ENCODE measurements at regions not wholly inside any gene's neighbourhood (a gene's known extent, or its start where the extent isn't known, plus 50 kb on each side); places are given as distances from the start of the nearest gene placed in this dataset.
"Not testable (repeated sequence)": the region's sequence is repeated elsewhere in the genome, so short reads cannot be mapped to it uniquely, and the experiment has no call there.

DNA sequence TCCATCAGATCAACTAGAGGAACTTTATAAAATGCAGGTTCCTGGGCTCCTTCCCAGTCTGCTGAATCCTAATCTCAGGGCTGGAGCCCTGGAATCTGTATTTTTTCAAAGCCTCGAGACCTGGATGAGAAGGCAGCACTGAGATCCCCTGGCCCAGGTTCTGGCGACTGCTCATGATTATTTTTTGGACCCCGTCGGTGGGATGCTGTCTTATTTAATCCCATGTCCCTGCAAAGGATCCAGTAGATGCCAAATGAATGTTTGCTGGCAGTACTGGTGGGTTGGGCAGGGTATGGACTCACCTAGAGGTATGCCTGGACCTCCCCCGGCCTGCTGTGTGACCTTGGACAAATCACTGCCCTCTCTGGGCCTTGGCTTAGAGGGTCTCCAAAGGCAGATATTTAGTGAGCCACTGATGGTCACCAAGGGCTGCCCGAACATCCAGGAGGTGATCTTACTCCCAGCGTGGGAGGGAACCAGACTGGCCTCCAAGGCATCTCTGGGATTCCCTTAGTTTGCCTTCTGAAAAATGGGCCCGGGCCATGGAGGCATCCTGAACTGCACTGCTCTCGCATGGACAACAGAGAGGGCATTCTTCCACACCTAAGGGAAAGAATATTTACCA, 91.6 kb upstream of the RUNX3 start:
- no peak for DNase-seq (ENCODE audit: low read depth)

DNA sequence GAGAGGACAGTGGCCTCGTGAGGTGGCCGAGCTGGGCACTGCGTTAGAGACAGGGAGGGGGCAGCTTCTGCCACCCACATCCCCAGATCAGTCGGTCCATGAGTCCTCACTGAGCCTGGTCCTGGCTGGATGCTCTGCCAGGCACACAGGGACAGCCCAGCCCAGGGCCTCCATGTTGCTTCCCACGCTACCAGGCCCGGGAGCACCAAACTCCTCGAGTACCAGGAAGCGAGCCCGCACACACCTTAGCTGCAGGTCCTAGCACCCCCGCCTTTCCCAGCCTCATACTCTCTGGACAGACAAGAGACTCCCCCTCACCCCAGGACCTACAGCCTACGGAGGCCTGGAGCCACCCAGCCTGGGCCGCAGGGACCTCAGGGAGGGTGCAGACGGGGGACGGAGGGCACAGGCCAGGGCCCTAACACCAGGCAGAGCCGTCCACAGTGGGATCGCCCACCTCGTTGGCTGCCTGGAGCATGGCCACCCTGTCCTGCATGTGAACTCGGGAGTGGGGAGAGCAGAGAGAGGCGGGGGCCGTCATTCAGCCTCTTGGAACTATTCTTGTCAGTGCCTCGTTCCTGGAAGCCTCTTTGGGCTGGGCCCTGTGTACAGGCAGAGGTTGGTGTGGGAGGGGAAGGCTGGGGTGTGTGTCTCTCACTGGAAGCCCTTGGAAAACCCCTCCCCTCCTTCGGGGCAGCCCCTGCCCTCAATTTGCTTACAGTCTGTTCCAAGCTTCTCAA, 90.9 kb upstream of the RUNX3 start:
- no peak for DNase-seq (ENCODE audit: low read depth)

DNA sequence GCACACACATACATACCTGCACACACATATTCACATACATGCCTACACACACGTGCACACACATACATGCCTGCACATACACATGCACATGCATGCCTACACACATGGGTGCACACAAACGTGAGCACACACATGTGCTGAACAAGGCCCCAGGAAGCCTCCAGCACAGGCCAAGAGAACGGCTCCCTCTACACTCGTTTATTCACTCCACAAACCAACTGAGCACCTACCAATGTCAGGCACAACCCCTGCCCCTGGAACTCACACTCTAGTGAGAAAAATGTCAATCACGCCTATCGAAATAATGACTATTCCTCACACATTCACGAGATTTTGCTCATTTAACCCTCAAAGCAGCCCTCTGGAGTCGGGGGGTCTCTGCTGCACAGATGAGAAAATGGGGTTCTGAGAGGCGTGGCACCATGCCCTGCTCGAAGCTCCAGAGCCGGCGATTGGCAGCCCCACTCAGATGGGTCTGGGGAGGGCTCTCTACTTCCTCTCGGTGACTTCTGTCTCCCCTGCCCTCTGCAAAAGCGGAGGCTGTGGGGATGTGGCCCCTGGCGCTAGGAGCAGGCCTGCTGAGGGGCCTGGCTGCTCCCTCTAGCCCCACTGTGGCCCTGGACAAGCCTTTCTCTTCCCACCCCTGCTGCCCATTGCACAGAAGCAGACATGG, 90.2 kb upstream of the RUNX3 start:
- no peak for DNase-seq (ENCODE audit: low read depth)

DNA sequence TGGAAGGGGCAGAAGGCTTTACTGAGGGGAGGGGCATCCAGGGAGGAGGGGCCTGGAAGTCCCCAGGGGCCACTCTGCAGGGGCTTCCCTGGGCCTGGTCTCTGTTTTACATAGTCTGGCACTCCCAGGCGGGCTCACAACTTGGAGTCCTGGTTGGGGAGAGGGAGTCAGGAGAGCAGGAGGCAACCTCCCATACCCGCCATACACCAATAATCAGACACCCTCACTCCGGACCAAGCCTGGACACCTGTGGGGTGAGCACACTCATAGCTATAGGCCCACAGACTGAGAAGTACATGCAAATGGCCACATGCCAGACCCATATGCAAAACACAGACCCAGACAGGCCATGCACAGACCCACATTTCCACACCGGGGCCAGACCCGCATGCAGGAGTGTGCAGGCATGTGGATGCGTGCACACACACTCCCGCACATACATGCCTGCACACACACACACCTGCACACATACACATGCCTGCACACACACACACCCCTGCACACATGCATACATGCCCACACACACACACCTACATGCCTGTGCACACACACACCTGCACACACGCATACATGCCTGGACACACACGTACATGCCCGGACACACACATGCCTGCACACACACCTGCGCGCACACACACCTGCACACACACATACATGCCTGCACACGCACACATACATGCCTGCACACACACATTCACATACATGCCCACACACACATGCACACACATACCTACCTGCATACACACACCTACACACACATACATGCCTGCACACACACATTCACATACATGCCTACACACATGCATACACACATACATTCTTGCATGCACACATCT, 89.5 kb upstream of the RUNX3 start:
- no peak for DNase-seq (ENCODE audit: low read depth)

DNA sequence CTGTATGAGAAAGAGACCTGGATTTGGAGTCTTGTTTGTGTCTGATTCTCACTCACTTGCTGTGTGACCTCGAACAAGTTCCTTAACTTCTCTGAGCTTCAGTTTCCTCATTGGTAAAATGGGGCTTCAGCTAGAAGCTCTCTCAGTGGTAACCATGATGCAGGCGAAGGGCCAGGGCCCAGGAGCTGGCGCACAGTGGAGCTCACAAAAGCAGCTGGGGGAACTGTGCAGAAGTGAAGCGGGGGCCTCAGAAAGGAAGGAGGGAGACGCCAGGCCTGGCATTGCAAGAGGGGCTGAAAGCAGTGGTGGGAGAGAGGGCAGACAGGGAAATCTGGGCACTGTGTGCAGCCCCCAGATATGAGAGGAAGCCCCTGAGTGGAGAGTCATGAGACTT, 88.9 kb upstream of the RUNX3 start:
- DNase-seq (ENCODE audit: low read depth) = no peak

DNA sequence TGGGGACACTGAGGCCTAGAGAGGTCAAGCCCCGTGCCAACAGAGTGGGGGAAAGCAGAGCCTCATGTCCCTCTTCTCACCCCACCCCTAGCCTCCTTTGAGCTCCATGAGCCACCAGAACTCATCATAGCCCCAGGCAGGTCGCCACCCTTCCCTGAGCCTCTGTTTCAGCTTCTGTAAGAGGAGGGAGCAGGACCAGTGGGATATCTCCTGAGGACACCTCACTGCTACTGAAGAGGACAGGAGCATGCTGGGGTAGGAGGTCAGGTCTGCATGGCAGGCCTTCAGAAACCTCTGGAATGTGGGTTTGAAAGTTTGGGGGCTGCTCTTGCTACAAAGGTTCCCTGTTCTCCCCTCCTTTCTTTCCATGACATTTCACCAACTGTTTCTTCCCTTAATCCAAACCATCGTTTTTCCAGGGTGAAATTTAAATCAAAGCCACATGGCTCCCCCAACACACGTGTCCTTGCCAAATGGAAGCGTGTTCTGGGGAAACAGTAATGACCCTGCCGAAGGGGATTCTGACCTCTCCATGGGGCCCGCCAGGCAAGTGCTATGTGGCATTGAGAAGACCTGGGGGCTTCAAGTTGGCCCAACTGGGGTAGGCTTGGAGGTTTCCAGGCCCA, 88.1 kb upstream of the RUNX3 start:
- no peak for DNase-seq (ENCODE audit: low read depth)

DNA sequence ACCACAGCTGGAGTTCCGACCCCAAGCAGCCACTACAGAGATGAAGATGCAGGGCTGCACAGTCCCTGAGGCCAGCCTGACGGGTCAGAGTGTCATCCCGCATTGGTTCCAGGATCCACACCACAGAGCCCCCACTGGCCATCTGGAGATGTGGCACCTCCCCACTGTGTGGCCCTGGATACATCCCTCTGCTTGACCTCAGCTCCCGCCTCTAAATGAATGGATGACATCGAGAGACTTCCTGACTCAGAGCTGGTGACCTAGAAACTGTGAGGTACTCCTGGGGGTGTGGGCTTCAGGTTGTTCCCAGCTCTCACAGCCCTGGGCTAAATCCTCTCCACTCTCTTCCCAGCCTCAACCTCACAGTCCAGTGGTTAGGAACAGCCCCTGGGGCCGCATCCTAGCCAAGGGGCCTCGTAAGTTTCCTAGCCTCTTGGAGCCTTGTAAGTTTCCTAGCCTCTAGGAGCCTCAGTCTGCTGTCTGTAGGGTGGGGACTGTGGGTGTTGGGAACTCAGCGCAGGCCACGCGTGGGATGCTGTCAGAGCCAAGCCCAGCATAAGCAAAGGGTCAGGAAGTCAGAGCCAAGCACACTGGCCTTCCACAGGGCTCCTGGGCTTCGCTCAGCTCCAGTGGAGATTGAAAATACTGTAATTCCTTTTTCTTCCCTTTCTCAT, 87.5 kb upstream of the RUNX3 start:
- no peak for DNase-seq (ENCODE audit: low read depth)

DNA sequence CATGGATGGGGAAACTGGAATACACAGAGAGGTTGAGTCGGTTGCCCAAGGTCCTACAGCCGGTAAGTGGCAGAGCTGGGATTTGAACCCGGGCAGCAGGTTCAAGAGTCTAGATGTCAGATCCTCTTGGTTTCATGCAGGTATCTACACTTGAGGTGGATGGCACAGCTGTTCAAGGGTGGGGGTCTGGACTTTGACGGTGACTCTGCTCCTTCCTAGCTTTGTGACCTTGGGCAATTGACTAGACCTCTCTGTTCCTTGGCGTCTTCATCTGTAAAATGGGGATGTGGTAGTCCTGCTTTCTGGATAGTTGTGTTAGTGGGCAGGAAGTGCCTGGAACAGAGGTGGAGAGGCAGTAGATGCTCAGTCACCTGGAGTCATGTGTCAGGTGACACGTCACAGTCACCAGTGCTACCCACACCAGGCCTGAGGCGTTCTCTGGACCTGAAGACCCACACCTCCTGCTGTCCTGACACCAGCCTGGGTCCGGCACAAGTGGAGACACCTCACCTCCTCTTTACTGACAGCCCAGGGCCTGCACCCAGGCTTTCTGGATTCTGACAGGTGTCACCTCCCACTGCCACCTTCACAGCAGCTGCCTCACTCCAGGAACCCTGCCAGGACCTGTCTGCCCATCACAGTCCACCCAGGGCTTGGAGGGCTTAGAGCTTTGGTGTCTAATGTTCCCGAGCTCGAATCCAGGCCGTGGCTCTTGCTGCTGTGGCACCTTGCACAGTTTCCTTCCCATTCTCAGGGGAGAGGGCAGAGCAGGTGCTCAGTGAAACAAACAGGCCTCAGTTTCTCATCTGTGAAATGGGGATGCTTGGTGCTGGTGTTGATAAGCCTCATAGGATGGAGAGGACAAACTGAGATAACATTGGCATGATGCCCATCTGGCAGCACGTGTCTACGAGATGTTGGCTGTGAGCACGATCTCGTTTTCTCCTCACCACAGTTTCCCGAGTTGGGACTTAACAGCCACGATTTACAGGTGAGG, 83.2 kb upstream of the RUNX3 start:
- no peak for DNase-seq (ENCODE audit: low read depth)

DNA sequence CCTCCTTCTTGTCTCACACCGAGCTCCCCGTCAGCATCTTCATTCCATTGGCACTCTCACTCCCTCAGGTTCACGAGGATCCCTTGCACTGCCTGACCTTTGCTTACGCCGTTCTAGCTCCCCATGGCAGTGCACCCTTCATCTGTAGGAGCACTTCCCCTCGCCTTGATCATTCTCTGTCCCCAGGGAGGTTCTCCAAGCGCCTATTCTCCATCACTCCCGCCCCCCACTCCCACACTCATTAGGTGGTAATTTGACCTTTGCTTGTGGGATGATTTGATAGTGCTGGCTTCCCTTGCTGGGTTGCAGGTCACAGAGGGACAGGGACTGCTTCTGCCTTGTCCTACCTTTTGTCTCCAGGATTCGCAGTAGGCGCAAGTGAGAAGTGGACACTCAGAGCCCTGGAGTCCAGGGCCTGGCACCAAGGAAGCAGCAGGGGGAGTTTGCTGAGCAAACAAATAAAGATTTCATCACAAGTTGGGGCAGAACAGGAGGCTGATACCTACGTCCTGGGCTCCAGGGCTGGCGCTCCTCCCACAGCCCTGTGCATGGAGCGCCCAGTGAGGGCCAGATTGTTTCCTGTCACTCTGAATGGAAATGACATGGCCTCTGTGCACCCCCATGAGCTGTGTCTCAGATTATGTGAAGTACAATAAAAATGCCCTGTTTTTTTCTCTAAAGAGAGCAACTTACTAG, 82.0 kb upstream of the RUNX3 start:
- no peak for DNase-seq (ENCODE audit: low read depth)

DNA sequence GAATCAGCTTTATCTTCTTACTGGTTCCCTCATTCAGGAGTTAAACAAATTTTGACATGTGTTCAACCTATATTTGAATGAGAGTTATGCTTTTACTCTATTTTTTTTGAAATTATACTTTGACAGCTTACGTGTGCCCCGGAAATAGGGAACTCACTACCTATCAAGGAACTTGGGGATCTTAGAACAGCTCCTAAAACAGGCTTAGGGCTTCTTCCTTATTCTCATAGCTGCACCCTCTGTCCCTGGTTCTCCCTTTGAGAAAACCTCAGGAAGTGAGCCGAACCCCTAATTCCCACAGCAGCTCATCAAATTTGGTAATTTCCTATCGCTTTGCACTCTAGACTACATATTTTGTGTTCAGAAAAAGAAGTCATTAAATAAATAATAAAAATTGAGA, 81.2 kb upstream of the RUNX3 start:
- no peak for DNase-seq (ENCODE audit: low read depth)

DNA sequence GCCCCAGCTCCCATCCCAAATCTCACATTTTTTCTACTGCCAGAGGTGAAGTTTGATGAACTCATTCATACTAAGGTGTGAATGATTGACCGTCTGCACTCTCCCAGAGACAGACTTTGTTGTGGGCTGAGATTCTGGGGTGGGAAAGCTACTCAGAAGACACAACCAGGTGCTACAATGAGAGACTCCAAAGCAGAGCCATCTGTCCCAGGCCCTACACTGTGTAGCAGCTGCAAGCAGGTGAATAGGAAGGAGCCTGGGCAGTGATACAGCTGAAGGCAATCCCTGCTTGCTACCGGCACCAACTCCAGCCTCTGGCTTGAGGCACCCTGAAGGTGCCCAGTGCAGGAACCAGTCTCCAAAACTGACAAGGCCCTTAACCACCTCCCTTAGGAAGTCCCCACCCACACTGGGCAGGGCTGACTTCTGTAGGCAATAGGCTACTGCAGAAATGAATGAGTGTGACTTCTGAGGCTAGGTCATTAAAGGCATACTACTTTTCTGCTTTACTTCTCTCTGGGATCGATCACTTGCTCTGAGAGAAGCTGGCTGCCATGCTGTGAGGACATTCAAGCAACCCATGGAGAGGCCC, 79.7 kb upstream of the RUNX3 start:
- DNase-seq (ENCODE audit: low read depth) = no peak

DNA sequence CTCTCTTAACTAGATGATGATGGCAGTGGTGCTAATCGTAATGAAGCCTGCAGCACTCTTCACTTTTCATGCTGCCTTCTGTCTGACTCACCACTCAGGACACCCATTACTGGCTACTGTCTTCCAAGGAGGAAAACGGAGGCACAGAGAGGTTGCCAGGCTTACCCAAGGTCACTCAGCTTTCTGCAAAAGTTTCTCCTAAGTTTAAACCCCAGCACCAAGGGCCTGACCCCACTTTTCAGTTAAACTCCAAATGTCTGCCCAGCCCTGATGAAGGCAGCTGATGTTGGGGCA, 78.1 kb upstream of the RUNX3 start:
- DNase-seq (ENCODE audit: low read depth) = no peak

DNA sequence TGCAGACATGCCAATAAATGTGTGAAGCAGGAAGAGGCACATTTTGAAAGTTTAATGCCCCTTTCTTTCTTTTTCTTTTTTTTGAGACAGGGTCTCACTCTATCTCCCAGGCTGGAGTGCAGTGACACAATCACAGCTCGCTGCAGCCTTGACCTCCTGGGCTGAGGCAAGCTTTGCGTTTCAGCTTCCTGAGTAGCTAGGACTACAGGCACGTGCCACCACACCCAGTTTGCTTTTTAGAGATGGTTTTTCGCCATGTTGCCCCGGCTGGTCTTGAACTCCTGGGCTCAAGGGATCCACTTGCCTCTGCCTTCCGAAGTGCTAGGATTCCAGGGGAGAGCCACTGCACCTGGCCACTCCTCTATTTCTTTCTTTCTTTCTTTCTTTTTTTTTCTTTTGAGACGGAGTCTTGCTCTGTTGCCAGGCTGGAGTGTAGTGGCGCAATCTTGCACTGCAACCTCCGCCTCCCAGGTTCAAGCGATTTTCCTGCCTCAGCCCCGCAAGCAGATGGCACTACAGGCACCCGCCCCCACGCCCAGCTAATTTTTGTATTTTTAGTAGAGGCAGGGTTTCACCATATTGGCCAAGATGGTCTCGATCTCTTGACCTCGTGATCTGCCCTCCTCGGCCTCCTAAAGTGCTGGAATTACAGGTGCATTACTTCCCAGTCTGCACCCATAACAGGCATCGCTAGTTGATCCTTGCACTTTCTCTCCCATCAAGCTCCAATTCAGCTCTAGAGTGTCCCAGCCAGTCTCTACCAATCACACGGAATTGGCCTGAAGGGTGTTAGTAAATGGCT, 77.5 kb upstream of the RUNX3 start:
- not testable (repeated sequence) for DNase-seq (ENCODE audit: low read depth)

DNA sequence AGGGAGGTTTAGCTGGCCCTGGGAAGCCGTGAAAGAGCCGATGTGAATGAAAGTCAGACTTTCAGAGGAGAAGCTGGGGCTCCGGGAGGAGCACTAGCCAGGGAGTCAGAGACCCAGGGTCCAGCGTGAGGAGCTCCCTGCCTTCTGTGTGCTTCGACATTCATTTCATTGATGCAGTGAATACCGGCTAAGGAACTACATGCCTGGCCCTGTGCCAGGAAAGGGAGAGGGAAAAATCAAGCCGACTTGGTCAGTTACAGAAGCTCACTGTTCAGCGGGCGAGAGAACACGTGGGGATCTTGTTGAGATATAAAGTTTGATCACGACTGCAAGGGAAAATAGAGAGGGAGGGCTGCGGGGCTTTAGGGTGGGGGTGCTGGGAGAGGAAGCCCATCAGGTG, 76.7 kb upstream of the RUNX3 start:
- DNase-seq (ENCODE audit: low read depth) = no peak

DNA sequence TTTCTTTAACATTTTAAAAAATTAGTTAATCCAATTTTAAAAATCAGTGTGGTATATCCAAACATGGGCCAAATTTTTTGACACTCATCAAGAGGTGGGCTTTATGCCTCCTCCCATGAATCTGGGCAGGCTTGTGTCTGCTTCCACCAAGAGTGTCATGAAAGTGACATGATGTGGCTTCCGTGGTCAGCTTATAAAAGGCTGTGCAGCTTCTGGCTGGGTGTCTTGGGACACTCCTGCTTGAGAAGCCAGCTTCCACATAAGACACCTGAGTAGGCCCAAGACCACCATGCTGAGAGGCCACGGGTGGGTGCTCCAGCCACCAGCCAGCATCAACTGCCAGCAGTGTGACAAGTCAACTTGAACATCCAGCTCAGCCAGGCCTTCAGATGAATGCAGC, 74.3 kb upstream of the RUNX3 start:
- no peak for DNase-seq (ENCODE audit: low read depth)

DNA sequence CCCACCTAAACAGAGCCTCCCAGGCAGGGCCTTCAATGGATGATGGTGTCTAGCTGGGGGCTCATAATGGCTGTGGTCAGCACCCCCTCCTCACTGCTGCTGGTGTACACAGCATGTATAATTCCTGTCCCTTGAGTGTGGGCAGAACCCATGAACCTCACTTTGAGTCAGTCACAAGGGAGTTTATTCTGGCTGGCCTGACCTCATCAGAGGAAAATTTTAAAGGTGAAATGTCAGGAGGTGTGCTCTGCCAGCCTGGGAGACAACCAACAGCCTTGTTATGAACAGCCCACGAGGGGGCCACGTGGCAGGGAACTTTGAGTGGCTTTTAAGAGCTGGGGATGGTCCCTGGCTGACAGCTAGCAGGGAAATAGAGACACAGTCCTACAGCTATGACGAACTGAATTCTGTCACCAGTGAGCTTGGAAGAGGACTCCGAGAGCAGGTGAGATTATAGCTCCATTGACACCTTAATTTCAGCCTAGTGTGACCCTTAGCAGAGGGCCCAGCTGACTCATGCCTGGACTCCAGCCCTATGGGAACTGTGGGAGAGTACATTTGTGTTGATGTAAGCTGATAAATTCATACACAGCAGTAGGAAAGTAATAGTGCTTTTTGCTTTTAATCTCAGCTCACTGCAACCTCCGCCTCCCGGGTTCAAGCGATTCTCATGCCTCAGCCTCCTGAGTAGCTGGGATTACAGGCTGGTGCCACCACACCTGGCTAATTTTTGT, 73.5 kb upstream of the RUNX3 start:
- no peak for DNase-seq (ENCODE audit: low read depth)

DNA sequence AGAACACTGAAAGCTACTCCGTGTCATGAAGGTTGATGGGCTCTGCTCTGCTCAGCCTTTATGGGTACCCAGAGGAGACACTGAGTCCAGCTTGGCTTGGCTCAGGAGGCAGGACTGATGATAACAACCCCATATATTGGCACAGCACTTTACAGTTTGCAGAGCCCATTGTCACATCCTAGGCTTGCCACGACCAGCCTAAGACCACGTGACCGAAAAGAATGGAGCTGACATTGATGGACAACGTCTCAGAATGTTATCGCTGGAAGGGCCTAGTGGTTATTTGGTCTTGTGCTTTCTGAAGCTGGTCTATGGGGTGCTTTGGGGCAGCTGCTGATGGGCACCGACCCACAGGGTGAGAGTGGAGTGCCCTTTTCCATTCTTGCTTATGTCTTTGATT, 72.9 kb upstream of the RUNX3 start:
- DNase-seq (ENCODE audit: low read depth) = no peak
